Naive thymus-derived CD8-positive, alpha-beta T cell (primary cell): ENCODE measurements at regions not wholly inside any gene's neighbourhood (a gene's known extent, or its start where the extent isn't known, plus 50 kb on each side); places are given as distances from the start of the nearest gene placed in this dataset.
"Not testable (repeated sequence)": the region's sequence is repeated elsewhere in the genome, so short reads cannot be mapped to it uniquely, and the experiment has no call there.

Experiments
- ATAC-seq, 2 donors: fragments of 150-1000 bp; cut with Tn5 transposase in 1 of 2; sonication (Bioruptor Pico), chemical (Tn5 transposase) in 1 of 2; 1 replicate in 1 of 2; 2 replicates in 1 of 2; pipeline ENCODE4 v1.10.0; 2021; ENCODE audit warnings: mild to moderate bottlenecking in 2 of 2, moderate library complexity in 2 of 2
- POLR2A ChIA-PET: fragments of 350-600 bp; sonication (Branson Sonifier 250); formaldehyde crosslinking; loops from one replicate; lab custom pipeline; 2021; ENCODE audit warnings: antibody characterized with exemption; lab: Charles Lee
- DNase-seq, 10 donors: peaks; one replicate each; pipeline versions ENCODE4 v3.0.0 to v3.0.0-alpha.2; 2020 to 2022
- H3K27ac Mint-ChIP-seq, 10 donors: one replicate each; pipeline ENCODE4 v1.8.0; 2020 to 2022; ENCODE audit warnings: mild to moderate bottlenecking in 10 of 10, mixed read lengths in 10 of 10, moderate library complexity in 4 of 10, inconsistent platforms in 1 of 10
- H3K27me3 Mint-ChIP-seq, 5 donors: one replicate each; pipeline ENCODE4 v1.8.0; 2021 to 2022; ENCODE audit warnings: mixed read lengths in 5 of 5
- H3K36me3 Mint-ChIP-seq, 3 donors: one replicate each; pipeline ENCODE4 v1.8.0; 2020 to 2022; ENCODE audit warnings: mixed read lengths in 3 of 3, mild to moderate bottlenecking in 2 of 3, inconsistent platforms in 1 of 3
- H3K4me1 Mint-ChIP-seq, 4 donors: one replicate each; pipeline ENCODE4 v1.8.0; 2021 to 2022; ENCODE audit warnings: mixed read lengths in 4 of 4
- H3K4me3 Mint-ChIP-seq, 10 donors: one replicate each; pipeline ENCODE4 v1.8.0; 2020 to 2022; ENCODE audit warnings: mild to moderate bottlenecking in 10 of 10, mixed read lengths in 10 of 10, moderate library complexity in 6 of 10, inconsistent platforms in 1 of 10
- H3K9me3 Mint-ChIP-seq, 9 donors: one replicate each; pipeline ENCODE4 v1.8.0; 2020 to 2022; ENCODE audit warnings: mixed read lengths in 9 of 9, mild to moderate bottlenecking in 3 of 9, inconsistent platforms in 1 of 9, moderate library complexity in 1 of 9

DNA sequence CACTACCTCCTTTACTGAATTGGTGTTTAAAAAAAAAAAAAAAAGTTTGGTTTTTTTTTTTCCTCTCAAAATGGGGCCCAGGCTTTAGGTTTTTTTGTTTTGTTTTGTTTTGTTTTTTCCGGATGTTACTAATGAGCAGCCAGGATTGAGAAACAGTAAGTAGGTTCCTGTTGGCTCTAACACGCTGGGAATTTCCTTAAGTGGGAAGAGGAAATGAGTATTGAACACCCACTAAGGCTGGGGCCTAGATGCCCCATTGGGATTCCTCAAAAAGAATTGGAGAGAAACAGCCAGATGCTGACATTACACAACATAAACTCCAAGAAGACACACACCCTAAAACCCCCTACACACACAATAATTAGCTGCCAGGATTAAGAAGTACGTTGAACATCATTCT, 102.2 kb upstream of the NANOS1 start:
- H3K4me1 Mint-ChIP-seq, result no peaks in the 10 kb centered on the region
- H3K9me3 Mint-ChIP-seq, result peaks cover 1 to 33% (median 22%) of the 10 kb centered on the region in 9 donors
- H3K36me3 Mint-ChIP-seq, result peaks cover 0 to 20% (median 3%) of the 10 kb centered on the region in 3 donors
- DNase-seq (no peak), ATAC-seq (no peak)
- H3K27ac Mint-ChIP-seq, result no peak overlapping the region
- POLR2A ChIA-PET, result no interaction called here
- H3K27me3 Mint-ChIP-seq, result peaks cover 2 to 27% (median 10%) of the 10 kb centered on the region in 5 donors
- H3K4me3 Mint-ChIP-seq, result no peak overlapping the region

DNA sequence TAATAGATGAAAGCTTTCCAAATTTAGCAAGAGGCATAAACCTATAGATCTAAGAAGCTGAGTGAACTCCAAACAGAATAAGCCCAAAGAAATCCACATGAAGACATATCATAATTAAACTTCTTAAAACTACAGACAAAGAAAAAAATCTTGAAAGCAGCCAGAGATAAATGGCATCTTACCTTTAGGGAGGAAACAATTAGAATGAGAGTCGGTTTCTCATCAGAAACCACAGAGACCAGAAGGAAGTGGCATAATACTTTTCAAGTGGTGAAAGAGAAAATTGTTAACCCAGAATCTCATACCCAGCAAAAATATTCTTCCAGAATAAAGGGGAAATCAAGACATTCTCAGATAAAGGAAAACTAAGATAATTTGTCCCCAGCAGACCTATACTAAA, 98.9 kb upstream of the NANOS1 start:
- H3K9me3 Mint-ChIP-seq, result peaks cover 4 to 45% (median 38%) of the 10 kb centered on the region in 9 donors
- DNase-seq, result peak in 1 of 10 donors; percentile 3

DNA sequence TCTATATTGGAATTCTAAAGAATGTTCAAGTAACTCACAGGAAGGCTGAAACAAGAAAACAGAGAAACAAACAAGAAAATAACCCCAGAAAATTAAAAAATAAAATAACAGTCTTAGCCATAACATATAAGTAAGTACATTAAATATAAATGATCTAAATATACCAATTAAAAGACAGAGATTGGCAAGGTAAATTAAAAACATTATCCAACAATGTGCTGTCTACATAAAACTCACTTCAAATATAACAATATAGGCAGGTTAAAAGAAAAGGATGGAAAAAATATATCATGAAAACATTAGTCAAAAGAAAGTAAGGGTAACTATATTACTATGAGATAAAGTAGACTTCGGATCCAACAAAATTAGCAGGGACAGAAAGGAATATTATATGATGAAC, 98.1 kb upstream of the NANOS1 start:
- Mint-ChIP-seq H3K4me1 (no peaks in the 10 kb centered on the region), H3K4me3 (no peak overlapping the region), H3K9me3 (peaks cover 4 to 45% (median 38%) of the 10 kb centered on the region in 9 donors), H3K27me3 (peaks cover 18 to 37% (median 21%) of the 10 kb centered on the region in 5 donors), H3K36me3 (peaks cover 0 to 31% (median 3%) of the 10 kb centered on the region in 3 donors), H3K27ac (no peak overlapping the region)
- ATAC-seq (no peak), DNase-seq (no peak)
- POLR2A ChIA-PET, result no interaction called here

More for the DNA sequence above, 98.9 kb upstream of the NANOS1 start:
- H3K27me3 Mint-ChIP-seq, result peaks cover 17 to 41% (median 23%) of the 10 kb centered on the region in 5 donors
- H3K4me3 Mint-ChIP-seq, result no peak overlapping the region
- POLR2A ChIA-PET, result no interaction called here
- no peak for ATAC-seq
- peaks cover 0 to 31% (median 3%) of the 10 kb centered on the region in 3 donors for H3K36me3 Mint-ChIP-seq
- no peaks in the 10 kb centered on the region for H3K4me1 Mint-ChIP-seq
- no peak overlapping the region for H3K27ac Mint-ChIP-seq

- POLR2A ChIA-PET, H3K27ac Mint-ChIP-seq, ATAC-seq, DNase-seq, H3K4me1 Mint-ChIP-seq, H3K4me3 Mint-ChIP-seq: not testable (repeated sequence)
- peaks cover 17 to 36% (median 21%) of the 10 kb centered on the region in 5 donors for H3K27me3 Mint-ChIP-seq
- peaks cover 4 to 45% (median 38%) of the 10 kb centered on the region in 9 donors for H3K9me3 Mint-ChIP-seq
- peaks cover 0 to 31% (median 3%) of the 10 kb centered on the region in 3 donors for H3K36me3 Mint-ChIP-seq
These were observed 97.4 kb upstream of the NANOS1 start for GRCh38 chr10:118932154-118932553.

DNA sequence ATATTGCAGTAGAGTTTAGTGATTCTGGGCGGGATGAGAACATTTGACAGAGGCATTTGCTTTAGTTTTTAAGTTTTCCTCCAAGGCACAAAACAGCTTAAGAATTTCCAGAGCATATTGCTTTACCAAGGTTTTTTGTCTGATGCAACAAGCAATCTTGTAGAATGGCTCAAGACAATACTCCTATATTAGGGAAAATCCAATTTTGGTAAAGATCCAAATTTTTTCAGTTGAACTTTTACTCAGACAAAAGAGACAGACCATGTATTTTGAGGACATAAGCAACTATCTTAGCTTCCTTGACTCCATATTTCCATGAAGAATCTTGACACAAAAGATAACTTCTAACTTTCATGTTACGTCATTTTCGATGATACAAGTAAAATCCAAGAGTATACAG, 92.3 kb upstream of the NANOS1 start:
- DNase-seq, result no peak
- H3K4me3 Mint-ChIP-seq, result no peak overlapping the region
- no peaks in the 10 kb centered on the region for H3K4me1 Mint-ChIP-seq
- ATAC-seq, result no peak
- peaks cover 17 to 55% (median 28%) of the 10 kb centered on the region in 5 donors for H3K27me3 Mint-ChIP-seq
- peaks cover 0 to 11% (median 0%) of the 10 kb centered on the region in 3 donors for H3K36me3 Mint-ChIP-seq
- peaks cover under 1 to 27% (median 12%) of the 10 kb centered on the region in 9 donors for H3K9me3 Mint-ChIP-seq
- POLR2A ChIA-PET, result no interaction called here
- no peak overlapping the region for H3K27ac Mint-ChIP-seq

DNA sequence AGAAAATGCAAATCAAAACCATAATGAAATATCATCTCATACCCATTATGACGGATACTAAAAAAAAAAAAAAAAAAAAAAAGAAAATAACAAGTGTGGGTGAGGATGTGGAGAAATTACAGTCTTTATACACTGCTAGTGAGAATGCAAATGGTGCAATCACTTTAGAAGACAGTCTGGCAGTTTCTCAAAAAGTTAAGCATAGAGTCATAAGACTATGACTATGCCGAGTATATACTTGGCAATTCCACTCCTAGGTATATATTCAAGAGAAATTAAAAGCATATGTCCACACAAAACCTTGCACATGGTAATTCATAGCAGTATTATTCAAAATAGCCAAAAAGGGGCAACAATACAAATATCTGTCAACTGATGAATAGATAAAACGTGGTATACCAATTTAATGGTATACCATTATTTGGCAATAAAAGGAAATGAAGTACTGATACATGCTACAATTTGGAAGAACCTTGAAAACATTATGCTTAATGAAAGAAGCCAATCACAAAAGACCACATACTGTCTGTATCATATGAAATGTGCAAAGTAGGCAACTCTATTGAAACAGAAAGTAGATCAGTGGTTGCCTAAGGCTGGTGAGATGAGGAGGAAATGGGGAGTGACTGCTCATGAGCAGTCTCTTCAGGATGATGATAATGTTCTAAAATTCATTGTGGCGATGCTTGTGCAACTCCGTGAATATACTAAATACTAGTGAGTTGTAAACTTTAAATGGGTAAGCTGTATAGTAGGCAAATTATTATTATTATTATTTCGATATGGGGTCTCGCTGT, 90.1 kb upstream of the NANOS1 start:
- no peaks in the 10 kb centered on the region for H3K4me1 Mint-ChIP-seq
- H3K4me3 Mint-ChIP-seq, result no peak overlapping the region
- DNase-seq (no peak), ATAC-seq (no peak)
- H3K27me3 Mint-ChIP-seq, result peaks cover 13 to 44% (median 19%) of the 10 kb centered on the region in 5 donors
- no peaks in the 10 kb centered on the region for H3K36me3 Mint-ChIP-seq
- H3K27ac Mint-ChIP-seq, result no peak overlapping the region
- H3K9me3 Mint-ChIP-seq, result peaks cover 0 to 9% (median under 1%) of the 10 kb centered on the region in 9 donors
- POLR2A ChIA-PET, result no interaction called here

GRCh38 chr10:118940386-118940785, 89.1 kb upstream of the NANOS1 start:
- Mint-ChIP-seq H3K27me3 (peaks cover 8 to 44% (median 14%) of the 10 kb centered on the region in 5 donors), H3K36me3 (no peaks in the 10 kb centered on the region), H3K4me3 (no peak overlapping the region), H3K4me1 (no peaks in the 10 kb centered on the region), H3K9me3 (peaks cover 0 to 9% (median 1%) of the 10 kb centered on the region in 9 donors), H3K27ac (no peak overlapping the region)
- ATAC-seq, result no peak
- POLR2A ChIA-PET, result no interaction called here
- no peak for DNase-seq

DNA sequence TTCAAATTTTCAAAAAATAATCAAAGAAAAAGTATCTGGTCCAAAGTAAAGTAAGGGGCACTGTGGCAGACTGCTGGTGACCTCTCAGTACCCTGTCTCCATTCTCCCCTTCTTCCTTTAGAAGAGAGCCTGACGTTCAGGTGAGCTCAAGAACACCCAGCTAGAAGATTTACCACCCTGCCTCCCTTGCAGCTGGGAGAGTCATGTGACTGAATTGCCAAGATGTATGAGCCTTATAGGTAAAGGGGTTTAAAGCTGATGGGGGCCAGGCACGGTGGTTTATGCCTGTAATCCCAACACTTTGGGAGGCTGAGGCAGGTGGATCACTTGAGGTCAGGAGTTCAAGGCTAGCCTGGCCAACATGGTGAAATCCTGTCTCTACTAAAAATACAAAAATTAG, 86.3 kb upstream of the NANOS1 start:
- Mint-ChIP-seq H3K4me3 (no peak overlapping the region), H3K9me3 (peaks cover 0 to 9% (median 1%) of the 10 kb centered on the region in 9 donors), H3K4me1 (peaks cover 0 to 3% (median 0%) of the 10 kb centered on the region in 4 donors), H3K36me3 (no peaks in the 10 kb centered on the region), H3K27ac (no peak overlapping the region), H3K27me3 (peaks cover 9 to 52% (median 13%) of the 10 kb centered on the region in 5 donors)
- ATAC-seq (no peak), DNase-seq (no peak)
- POLR2A ChIA-PET, result no interaction called here

DNA sequence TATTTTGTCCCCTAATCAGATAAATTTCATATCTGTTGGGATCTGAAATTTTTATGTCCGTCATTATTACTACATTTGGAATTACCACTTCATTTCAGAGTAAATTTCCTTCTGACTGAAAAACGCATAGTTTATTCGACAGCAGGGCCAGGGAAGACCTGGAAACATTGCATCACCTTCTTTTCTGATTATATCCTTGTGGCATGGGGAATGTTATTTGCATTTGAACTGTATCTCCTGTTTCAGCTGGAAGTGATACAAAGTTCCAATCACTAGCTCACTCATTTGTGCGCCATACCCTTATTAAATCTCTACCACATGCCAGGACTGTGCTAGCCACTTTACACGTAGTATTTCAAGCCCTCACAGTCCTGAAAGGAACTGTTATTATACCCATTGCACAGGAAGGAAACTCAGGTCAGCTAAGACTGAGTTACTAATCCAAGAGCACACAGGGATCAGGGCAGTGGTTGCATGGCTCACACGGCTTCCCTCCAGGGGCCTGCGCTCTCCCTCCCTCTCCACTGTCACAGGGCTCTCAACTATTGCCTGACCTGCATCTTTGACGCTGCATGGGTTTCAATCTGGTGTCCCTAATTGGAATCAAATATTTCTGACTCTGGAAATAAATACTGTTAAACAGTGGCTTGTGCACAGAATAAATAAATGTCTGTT, 84.4 kb upstream of the NANOS1 start:
- H3K27ac Mint-ChIP-seq, result no peak overlapping the region
- peaks cover 6 to 56% (median 13%) of the 10 kb centered on the region in 5 donors for H3K27me3 Mint-ChIP-seq
- ATAC-seq (no peak), DNase-seq (no peak)
- peaks cover 0 to 9% (median 0%) of the 10 kb centered on the region in 9 donors for H3K9me3 Mint-ChIP-seq
- H3K4me1 Mint-ChIP-seq, result peaks cover 0 to 3% (median 0%) of the 10 kb centered on the region in 4 donors
- POLR2A ChIA-PET, result no interaction called here
- no peak overlapping the region for H3K4me3 Mint-ChIP-seq
- no peaks in the 10 kb centered on the region for H3K36me3 Mint-ChIP-seq

GRCh38 chr10:118948786-118949185, 80.7 kb upstream of the NANOS1 start:
- ATAC-seq, result no peak
- Mint-ChIP-seq H3K9me3 (peaks cover 0 to 1% (median 0%) of the 10 kb centered on the region in 9 donors), H3K4me1 (peaks cover 0 to 3% (median 0%) of the 10 kb centered on the region in 4 donors), H3K4me3 (no peak overlapping the region), H3K27me3 (peaks cover 2 to 53% (median 13%) of the 10 kb centered on the region in 5 donors), H3K27ac (no peak overlapping the region), H3K36me3 (no peaks in the 10 kb centered on the region)
- POLR2A ChIA-PET, result no interaction called here
- no peak for DNase-seq

- ATAC-seq, result no peak
- H3K27ac Mint-ChIP-seq, result no peak overlapping the region
- DNase-seq, result no peak
- POLR2A ChIA-PET, result no interaction called here
- H3K4me1 Mint-ChIP-seq, result peaks cover 0 to 3% (median 0%) of the 10 kb centered on the region in 4 donors
- no peaks in the 10 kb centered on the region for H3K9me3 Mint-ChIP-seq
- H3K27me3 Mint-ChIP-seq, result peaks cover 4 to 42% (median 13%) of the 10 kb centered on the region in 5 donors
- H3K36me3 Mint-ChIP-seq, result no peaks in the 10 kb centered on the region
- H3K4me3 Mint-ChIP-seq, result no peak overlapping the region
These were observed 79.3 kb upstream of the NANOS1 start for GRCh38 chr10:118950190-118950680.

- no peak overlapping the region for H3K4me3 Mint-ChIP-seq
- peaks cover 0 to 3% (median 0%) of the 10 kb centered on the region in 4 donors for H3K4me1 Mint-ChIP-seq
- DNase-seq, result no peak
- peaks cover 4 to 35% (median 13%) of the 10 kb centered on the region in 5 donors for H3K27me3 Mint-ChIP-seq
- H3K27ac Mint-ChIP-seq, result no peak overlapping the region
- POLR2A ChIA-PET, result no interaction called here
- H3K36me3 Mint-ChIP-seq, result no peaks in the 10 kb centered on the region
- no peak for ATAC-seq
- H3K9me3 Mint-ChIP-seq, result no peaks in the 10 kb centered on the region
These were observed 78.4 kb upstream of the NANOS1 start for GRCh38 chr10:118950997-118951637.
